ENCODE measurements at regions not wholly inside any gene's neighbourhood (a gene's known extent, or its start where the extent isn't known, plus 50 kb on each side); places are given as distances from the start of the nearest gene placed in this dataset.

DNA sequence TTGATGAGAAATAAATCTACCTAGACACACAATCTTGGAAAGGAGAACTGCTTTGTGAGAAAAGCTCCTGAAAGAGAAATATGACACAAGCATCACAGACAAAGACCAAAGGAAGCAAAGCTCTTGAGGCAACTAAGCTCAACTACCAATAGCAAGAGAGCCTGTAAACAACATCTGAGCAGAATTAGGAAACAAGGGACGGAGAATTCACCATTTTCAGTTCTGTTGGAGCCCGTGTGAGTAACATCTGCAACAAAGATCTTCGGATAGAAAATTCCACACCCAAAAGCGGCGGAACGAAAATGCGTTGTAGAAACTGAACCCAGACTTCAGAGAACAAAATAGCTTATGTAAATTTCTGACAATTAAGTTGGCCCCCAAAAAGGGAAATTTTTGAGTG is 909.9 kb upstream of the MBL2 start:
- TF ChIP-seq, protein P1, sequence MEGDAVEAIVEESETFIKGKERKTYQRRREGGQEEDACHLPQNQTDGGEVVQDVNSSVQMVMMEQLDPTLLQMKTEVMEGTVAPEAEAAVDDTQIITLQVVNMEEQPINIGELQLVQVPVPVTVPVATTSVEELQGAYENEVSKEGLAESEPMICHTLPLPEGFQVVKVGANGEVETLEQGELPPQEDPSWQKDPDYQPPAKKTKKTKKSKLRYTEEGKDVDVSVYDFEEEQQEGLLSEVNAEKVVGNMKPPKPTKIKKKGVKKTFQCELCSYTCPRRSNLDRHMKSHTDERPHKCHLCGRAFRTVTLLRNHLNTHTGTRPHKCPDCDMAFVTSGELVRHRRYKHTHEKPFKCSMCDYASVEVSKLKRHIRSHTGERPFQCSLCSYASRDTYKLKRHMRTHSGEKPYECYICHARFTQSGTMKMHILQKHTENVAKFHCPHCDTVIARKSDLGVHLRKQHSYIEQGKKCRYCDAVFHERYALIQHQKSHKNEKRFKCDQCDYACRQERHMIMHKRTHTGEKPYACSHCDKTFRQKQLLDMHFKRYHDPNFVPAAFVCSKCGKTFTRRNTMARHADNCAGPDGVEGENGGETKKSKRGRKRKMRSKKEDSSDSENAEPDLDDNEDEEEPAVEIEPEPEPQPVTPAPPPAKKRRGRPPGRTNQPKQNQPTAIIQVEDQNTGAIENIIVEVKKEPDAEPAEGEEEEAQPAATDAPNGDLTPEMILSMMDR (IDR thresholded peaks at IDR 0.05): no peak
- TF ChIP-seq POLR2A (IDR thresholded peaks at IDR 0.05): no peak

All from thyroid gland (tissue), 4 donors.